NCI-H2029 treated with DMSO at 0.1 percent for 48 hours (cell line): ENCODE measurements at regions not wholly inside any gene's neighbourhood (a gene's known extent, or its start where the extent isn't known, plus 50 kb on each side); places are given as distances from the start of the nearest gene placed in this dataset.
A peak's percentile ranks its signal among the peaks of the same experiment; 100 is the strongest.
"Not testable (repeated sequence)": the region's sequence is repeated elsewhere in the genome, so short reads cannot be mapped to it uniquely, and the experiment has no call there.

Source experiments
- DNase-seq: peaks from one replicate; lab custom pipeline; 2025; lab: John Stamatoyannopoulos, UW

GRCh38 chr3:182342252-182342651 is 451.1 kb upstream of the ATP11B start:
- no peak for DNase-seq

- not testable (repeated sequence) for DNase-seq
These were observed 449.3 kb upstream of the ATP11B start for GRCh38 chr3:182344026-182344425.

GRCh38 chr3:182349051-182349450 is 444.3 kb upstream of the ATP11B start:
- DNase-seq, result no peak

- DNase-seq, result no peak
These were observed 443.3 kb upstream of the ATP11B start for GRCh38 chr3:182349951-182350517.

- no peak for DNase-seq
These were observed 435.4 kb upstream of the ATP11B start for GRCh38 chr3:182357928-182358327.

- DNase-seq, result peak; percentile 85
These were observed 429.0 kb upstream of the ATP11B start for GRCh38 chr3:182364323-182364722.

- peak; percentile 99 for DNase-seq
These were observed 428.3 kb upstream of the ATP11B start for GRCh38 chr3:182364723-182365650.

- DNase-seq, result no peak
These were observed 426.6 kb upstream of the ATP11B start for GRCh38 chr3:182366746-182367145.

GRCh38 chr3:182369861-182370260 is 423.4 kb upstream of the ATP11B start:
- no peak for DNase-seq

- DNase-seq, result no peak
These were observed 422.4 kb upstream of the ATP11B start for GRCh38 chr3:182370949-182371348.

GRCh38 chr3:182375916-182376315 is 417.4 kb upstream of the ATP11B start:
- no peak for DNase-seq

GRCh38 chr3:182382112-182382857 is 411.0 kb upstream of the ATP11B start:
- DNase-seq, result no peak

- DNase-seq, result no peak
These were observed 409.1 kb upstream of the ATP11B start for GRCh38 chr3:182384221-182384620.

- no peak for DNase-seq
These were observed 407.9 kb upstream of the ATP11B start for GRCh38 chr3:182385356-182385755.

- no peak for DNase-seq
These were observed 404.8 kb upstream of the ATP11B start for GRCh38 chr3:182388506-182388905.

GRCh38 chr3:182389071-182389815 is 404.1 kb upstream of the ATP11B start:
- peak; percentile 90 for DNase-seq

- DNase-seq, result no peak
These were observed 402.9 kb upstream of the ATP11B start for GRCh38 chr3:182390421-182390820.

- DNase-seq, result no peak
These were observed 400.9 kb upstream of the ATP11B start for GRCh38 chr3:182392182-182392937.

- no peak for DNase-seq
These were observed 400.2 kb upstream of the ATP11B start for GRCh38 chr3:182393151-182393550.

GRCh38 chr3:182393830-182394367 is 399.4 kb upstream of the ATP11B start:
- no peak for DNase-seq

- DNase-seq, result no peak
These were observed 396.1 kb upstream of the ATP11B start for GRCh38 chr3:182397164-182397563.
